HEK293 (cell line): ENCODE measurements at regions not wholly inside any gene's neighbourhood (a gene's known extent, or its start where the extent isn't known, plus 50 kb on each side); places are given as distances from the start of the nearest gene placed in this dataset.
"Not testable (repeated sequence)": the region's sequence is repeated elsewhere in the genome, so short reads cannot be mapped to it uniquely, and the experiment has no call there.

Experiments
- CTCF ChIA-PET: fragments of 350-600 bp; formaldehyde crosslinking; extraction: SDS; loops from one replicate; lab custom pipeline; 2021; ENCODE audit warnings: antibody characterized with exemption; lab: Yijun Ruan, JAX
- POLR2A ChIA-PET: fragments of 300-600 bp; formaldehyde crosslinking; extraction: SDS; loops from one replicate; lab custom pipeline; 2020; ENCODE audit warnings: antibody characterized with exemption, inconsistent platforms; lab: Yijun Ruan, JAX
- H3K27ac ChIP-seq: fragments of 200-500 bp; sonication (Bioruptor generic); 2 replicates; pipeline ENCODE4 v1.5.1; 2014; ENCODE audit warnings: low read depth, low read length, control low read depth, inconsistent platforms; ENCODE audit errors: extremely low read depth
- H3K36me3 ChIP-seq, 2 experiments: fragments of 200-500 bp in 1 of 2; sonication (Bioruptor generic) in 1 of 2; 1 replicate in 1 of 2; 2 replicates in 1 of 2; pipeline ENCODE4 v1.5.1; 2014 to 2017; ENCODE audit warnings: inconsistent platforms in 2 of 2, low read length in 2 of 2; ENCODE audit not compliant: control insufficient read depth in 2 of 2, insufficient read depth in 1 of 2
- H3K4me1 ChIP-seq: fragments of 200-500 bp; sonication (Bioruptor generic); 2 replicates; pipeline ENCODE4 v1.5.1; 2014; ENCODE audit warnings: mild to moderate bottlenecking, low read length, inconsistent platforms; ENCODE audit not compliant: control insufficient read depth, insufficient read depth
- H3K4me3 ChIP-seq: 2 replicates; pipeline ENCODE4 v1.5.1; 2011; ENCODE audit warnings: low read depth, mild to moderate bottlenecking, control low read depth, low read length, moderate library complexity
- H3K9me3 ChIP-seq: fragments of 200-500 bp; sonication (Bioruptor generic); 2 replicates; pipeline ENCODE4 v1.5.1; 2014; ENCODE audit warnings: low read depth, low read length, inconsistent platforms; ENCODE audit not compliant: control insufficient read depth, insufficient read depth
- GLIS1 ChIP-seq: fragments of 450-650 bp; formaldehyde crosslinking; IDR thresholded peaks from 2 replicates; pipeline ENCODE4 v1.5.1; 2016; ENCODE audit warnings: missing biosample characterization, missing genetic modification characterization
- HOXD13 ChIP-seq: sonication (generic); formaldehyde crosslinking; IDR thresholded peaks from 2 replicates; pipeline ENCODE4 v1.8.0; 2022; ENCODE audit warnings: missing genetic modification reagents, borderline replicate concordance
- KLF16 ChIP-seq: fragments of 450-650 bp; formaldehyde crosslinking; IDR thresholded peaks from 2 replicates; pipeline ENCODE4 v1.5.1; 2017; ENCODE audit warnings: missing biosample characterization, missing genetic modification characterization
- OSR2 ChIP-seq: fragments of 450-650 bp; formaldehyde crosslinking; IDR thresholded peaks from 2 replicates; pipeline ENCODE4 v1.5.1; 2016; ENCODE audit warnings: missing biosample characterization, missing genetic modification characterization
- REPIN1 ChIP-seq: fragments of 450-650 bp; formaldehyde crosslinking; IDR thresholded peaks from 2 replicates; pipeline ENCODE4 v1.5.1; 2017; ENCODE audit warnings: missing biosample characterization, missing genetic modification characterization, low read depth
- YY1 ChIP-seq: fragments of 450-650 bp; formaldehyde crosslinking; IDR thresholded peaks from 2 replicates; pipeline ENCODE4 v1.5.1; 2018; ENCODE audit warnings: missing biosample characterization, missing genetic modification characterization
- ZBTB1 ChIP-seq: fragments of 450-650 bp; formaldehyde crosslinking; IDR thresholded peaks from 2 replicates; pipeline ENCODE4 v1.5.1; 2016; ENCODE audit warnings: missing biosample characterization, missing genetic modification characterization
- ZBTB21 ChIP-seq: fragments of 450-650 bp; formaldehyde crosslinking; IDR thresholded peaks from 2 replicates; pipeline ENCODE4 v1.5.1; 2017; ENCODE audit warnings: missing biosample characterization, missing genetic modification characterization
- ZBTB7A ChIP-seq: fragments of 450-650 bp; formaldehyde crosslinking; IDR thresholded peaks from 2 replicates; pipeline ENCODE4 v1.5.1; 2016; ENCODE audit warnings: low read depth, missing biosample characterization, missing genetic modification characterization
- ZNF146 ChIP-seq: fragments of 450-650 bp; formaldehyde crosslinking; IDR thresholded peaks from 2 replicates; pipeline ENCODE4 v1.5.1; 2016; ENCODE audit warnings: missing biosample characterization, missing genetic modification characterization
- ZNF2 ChIP-seq: fragments of 450-650 bp; formaldehyde crosslinking; IDR thresholded peaks from 2 replicates; pipeline ENCODE4 v1.5.1; 2016; ENCODE audit warnings: missing biosample characterization, missing genetic modification characterization
- ZNF211 ChIP-seq: fragments of 450-650 bp; formaldehyde crosslinking; IDR thresholded peaks from 2 replicates; pipeline ENCODE4 v1.5.1; 2016; ENCODE audit warnings: low read depth, missing biosample characterization, missing genetic modification characterization
- ZNF248 ChIP-seq: fragments of 450-650 bp; formaldehyde crosslinking; IDR thresholded peaks from 2 replicates; pipeline ENCODE4 v1.5.1; 2017; ENCODE audit warnings: missing biosample characterization, missing genetic modification characterization
- ZNF560 ChIP-seq: fragments of 450-650 bp; formaldehyde crosslinking; IDR thresholded peaks from 2 replicates; pipeline ENCODE4 v1.5.1; 2017; ENCODE audit warnings: missing biosample characterization, missing genetic modification characterization, borderline replicate concordance
- ZNF561 ChIP-seq: fragments of 450-650 bp; IDR thresholded peaks from 2 replicates; pipeline ENCODE4 v1.5.1; 2018; ENCODE audit warnings: missing biosample characterization, missing genetic modification characterization, borderline replicate concordance
- ZNF580 ChIP-seq: fragments of 450-650 bp; formaldehyde crosslinking; IDR thresholded peaks from 2 replicates; pipeline ENCODE4 v1.5.1; 2016; ENCODE audit warnings: missing biosample characterization, missing genetic modification characterization
- ZNF621 ChIP-seq: fragments of 450-650 bp; formaldehyde crosslinking; IDR thresholded peaks from 2 replicates; pipeline ENCODE4 v1.5.1; 2017; ENCODE audit warnings: missing biosample characterization, missing genetic modification characterization
- ZNF658 ChIP-seq: fragments of 450-650 bp; formaldehyde crosslinking; IDR thresholded peaks from 2 replicates; pipeline ENCODE4; 2016; ENCODE audit warnings: missing biosample characterization, missing genetic modification characterization
- TF ChIP-seq, protein P1 (sequence below): fragments of 450-650 bp; formaldehyde crosslinking; IDR thresholded peaks from 2 replicates; pipeline ENCODE4 v1.5.1; 2017; ENCODE audit warnings: missing biosample characterization, missing genetic modification characterization

- TF ChIP-seq ZNF561 (no peak), ZNF146 (tag by site-specific recombination) (no peak), REPIN1 (tag by site-specific recombination) (no peak), ZNF560 (tag by site-specific recombination) (no peak)
These were observed 289.6 kb downstream of the SOCS6 start (continued) for GRCh38 chr18:70578480-70578879.

DNA sequence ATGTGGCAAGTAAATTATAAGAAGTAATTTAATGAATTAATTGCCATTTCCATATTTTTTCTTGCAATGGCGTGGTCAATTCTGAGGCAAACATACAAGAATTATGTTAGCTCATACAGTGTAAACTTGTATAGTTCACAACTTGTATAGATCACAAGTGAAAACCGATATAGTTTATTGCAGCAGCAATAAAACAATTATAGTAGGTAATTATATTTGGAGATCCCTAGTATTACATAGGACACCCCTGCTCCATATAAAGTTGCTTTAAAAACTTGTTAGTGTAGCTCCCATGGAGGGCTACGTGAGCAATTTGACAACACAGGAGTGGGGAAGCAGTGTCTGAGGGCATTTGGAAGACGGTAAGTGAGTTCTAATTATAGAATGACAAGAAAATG, 288.2 kb downstream of the SOCS6 start:
- ChIA-PET CTCF (interaction anchor here (0.5 to 1.9 kb wide), 4 partner anchors 68 to 758 kb away, joined by 3 to 5 read pairs (median 3); no protein-coding TSS in a partner anchor), POLR2A (no interaction called here)
- Histone ChIP-seq H3K4me3 (no peak overlapping the region), H3K27ac (no peak overlapping the region), H3K36me3 (no peaks in the 10 kb centered on the region), H3K4me1 (no peaks in the 10 kb centered on the region), H3K9me3 (no peaks in the 10 kb centered on the region)
- no peak for TF ChIP-seq KLF16 (tag by site-specific recombination)

DNA sequence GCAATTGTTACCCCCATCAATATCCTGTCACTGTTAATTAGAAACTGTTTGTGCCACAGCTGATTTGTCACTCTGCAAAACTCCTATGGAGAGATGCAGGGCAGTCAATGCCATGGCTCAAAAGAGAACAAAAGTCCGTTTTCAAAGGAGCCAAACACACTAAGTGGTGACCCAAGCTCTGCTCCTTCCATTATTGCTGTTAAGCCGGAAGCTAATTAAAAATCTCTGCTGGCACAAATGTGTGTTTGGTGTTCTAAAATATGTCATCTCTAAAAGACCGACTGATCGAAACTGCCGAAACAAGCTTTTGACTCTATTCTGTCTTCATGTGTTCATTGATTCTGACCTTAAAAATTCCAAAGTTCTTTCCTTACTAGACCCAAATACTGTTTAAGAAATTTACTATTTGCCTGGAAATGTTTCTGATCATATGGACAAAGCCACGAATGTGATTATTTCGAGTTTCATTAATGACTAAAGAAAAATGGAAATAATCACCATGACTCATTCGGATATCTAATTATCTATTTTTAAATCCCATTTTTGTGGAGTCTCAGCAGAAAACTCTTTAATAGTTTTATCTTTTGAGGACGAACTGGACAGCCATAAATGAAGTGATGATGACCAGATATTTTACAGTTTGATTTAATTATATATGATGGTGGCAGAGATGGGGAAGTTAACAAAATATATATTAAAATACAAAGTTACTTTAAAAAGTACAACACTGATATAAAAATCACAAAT, 287.6 kb downstream of the SOCS6 start:
- H3K4me1 ChIP-seq: no peaks in the 10 kb centered on the region
- no peaks in the 10 kb centered on the region for H3K9me3 ChIP-seq
- no peaks in the 10 kb centered on the region for H3K36me3 ChIP-seq
- no peak overlapping the region for H3K27ac ChIP-seq
- no peak overlapping the region for H3K4me3 ChIP-seq
- no peak for TF ChIP-seq ZNF248 (tag by site-specific recombination)
- no peak for TF ChIP-seq ZNF2 (tag by site-specific recombination)
- TF ChIP-seq HOXD13 (CRISPR knock-in tag): no peak
- no peak for TF ChIP-seq ZBTB21
- TF ChIP-seq ZBTB7A (tag by site-specific recombination): no peak
- ChIA-PET POLR2A (no interaction called here), CTCF (interaction anchor here (1.2 to 1.9 kb wide), 2 partner anchors 85 to 87 kb away, joined by 3 to 5 read pairs; no protein-coding TSS in a partner anchor)

GRCh38 chr18:70574951-70575350, 286.1 kb downstream of the SOCS6 start:
- H3K27ac ChIP-seq, POLR2A ChIA-PET: not testable (repeated sequence)
- TF ChIP-seq ZNF146 (tag by site-specific recombination) (peak; percentile 74), ZNF580 (tag by site-specific recombination) (peak; percentile 63; the same call in 1 of the 2 replicates)
- TF ChIP-seq, all 188 proteins: peak for 2; not testable (repeated sequence) for 186
- not testable (repeated sequence) for H3K9me3 ChIP-seq, H3K36me3 ChIP-seq, H3K4me3 ChIP-seq, H3K4me1 ChIP-seq
- CTCF ChIA-PET: interaction anchor here (1.3 to 2.1 kb wide), 2 partner anchors 24 to 84 kb away, joined by 4 to 8 read pairs; no protein-coding TSS in a partner anchor

GRCh38 chr18:70569647-70570046, 280.8 kb downstream of the SOCS6 start:
- H3K4me3 ChIP-seq, H3K27ac ChIP-seq, H3K36me3 ChIP-seq, POLR2A ChIA-PET, H3K9me3 ChIP-seq, H3K4me1 ChIP-seq, CTCF ChIA-PET: not testable (repeated sequence)

DNA sequence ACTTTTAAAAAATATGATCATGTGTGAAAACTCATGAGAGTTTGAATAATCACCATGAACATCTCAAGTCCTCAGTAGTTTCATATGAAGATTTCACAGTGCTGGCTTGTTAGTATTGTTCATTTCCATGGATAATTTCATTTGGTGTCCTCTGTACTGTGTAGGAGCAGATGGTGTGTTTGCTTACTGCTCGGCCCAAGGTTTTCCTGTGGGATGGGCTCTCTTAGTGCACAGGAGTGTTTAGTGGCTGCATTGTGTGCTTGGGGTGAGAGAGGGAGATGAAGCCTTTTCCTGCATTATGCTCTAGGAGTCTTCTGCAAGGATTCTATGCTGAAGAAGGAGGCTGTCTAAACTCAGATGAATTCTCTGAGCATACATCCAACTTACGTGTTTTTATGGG, 270.6 kb downstream of the SOCS6 start:
- TF ChIP-seq, protein P1, sequence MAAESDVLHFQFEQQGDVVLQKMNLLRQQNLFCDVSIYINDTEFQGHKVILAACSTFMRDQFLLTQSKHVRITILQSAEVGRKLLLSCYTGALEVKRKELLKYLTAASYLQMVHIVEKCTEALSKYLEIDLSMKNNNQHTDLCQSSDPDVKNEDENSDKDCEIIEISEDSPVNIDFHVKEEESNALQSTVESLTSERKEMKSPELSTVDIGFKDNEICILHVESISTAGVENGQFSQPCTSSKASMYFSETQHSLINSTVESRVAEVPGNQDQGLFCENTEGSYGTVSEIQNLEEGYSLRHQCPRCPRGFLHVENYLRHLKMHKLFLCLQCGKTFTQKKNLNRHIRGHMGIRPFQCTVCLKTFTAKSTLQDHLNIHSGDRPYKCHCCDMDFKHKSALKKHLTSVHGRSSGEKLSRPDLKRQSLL (tag by site-specific recombination): no peak
- no peak for TF ChIP-seq ZNF658 (tag by site-specific recombination)
- TF ChIP-seq YY1 (tag by site-specific recombination): no peak
- TF ChIP-seq GLIS1 (tag by site-specific recombination): no peak
- TF ChIP-seq OSR2 (tag by site-specific recombination): no peak
- no peak for TF ChIP-seq ZBTB1 (tag by site-specific recombination)
- TF ChIP-seq ZNF621: no peak
- no peak for TF ChIP-seq ZNF211 (tag by site-specific recombination)
- POLR2A ChIA-PET: no interaction called here
- no peak overlapping the region for H3K4me3 ChIP-seq
- H3K27ac ChIP-seq: no peak overlapping the region
- no peaks in the 10 kb centered on the region for H3K36me3 ChIP-seq
- H3K4me1 ChIP-seq: no peaks in the 10 kb centered on the region
- CTCF ChIA-PET: interaction anchor here (0.7 to 1.2 kb wide), 2 partner anchors 19 to 392 kb away, joined by 3 read pairs; no protein-coding TSS in a partner anchor
- no peaks in the 10 kb centered on the region for H3K9me3 ChIP-seq
